Kidney (tissue), 13 donors: ENCODE measurements at regions not wholly inside any gene's neighbourhood (a gene's known extent, or its start where the extent isn't known, plus 50 kb on each side); places are given as distances from the start of the nearest gene placed in this dataset.

Source experiments
- DNase-seq, 5 donors: peaks; one replicate each; pipeline ENCODE4 v3.0.0-alpha.2; 2013 to 2020
- FAIRE-seq: peaks from 2 replicates; lab custom pipeline; 2012; peaks lifted over from hg19 to GRCh38; lab: Jason Lieb, UNC
- H3K27ac ChIP-seq, 2 donors: one replicate each; pipeline ENCODE4 v1.7.0; 2013; ENCODE audit warnings: low read depth in 2 of 2, low read length in 2 of 2, inconsistent platforms in 1 of 2
- H3K27me3 ChIP-seq: one replicate; pipeline ENCODE4 v1.7.1; 2013; ENCODE audit warnings: low read length, inconsistent platforms; ENCODE audit not compliant: control insufficient read depth, insufficient read depth
- H3K36me3 ChIP-seq, 3 donors: one replicate each; pipeline versions ENCODE4 v1.7.0 to v1.7.1; 2013; ENCODE audit warnings: low read length in 3 of 3, control low read depth in 1 of 3, inconsistent platforms in 1 of 3; ENCODE audit not compliant: insufficient read depth in 3 of 3, control insufficient read depth in 2 of 3
- H3K4me1 ChIP-seq, 3 donors: one replicate each; pipeline versions ENCODE4 v1.7.0 to v1.7.1; 2013; ENCODE audit warnings: low read length in 3 of 3, inconsistent platforms in 1 of 3, low read depth in 1 of 3; ENCODE audit not compliant: control insufficient read depth in 2 of 3, insufficient read depth in 2 of 3
- H3K4me3 ChIP-seq, 3 donors: one replicate each; pipeline versions ENCODE4 v1.7.0 to v1.8.1; 2013; ENCODE audit warnings: low read length in 3 of 3, control low read depth in 1 of 3, inconsistent platforms in 1 of 3
- H3K9ac ChIP-seq, 3 donors: one replicate each; pipeline versions ENCODE4 v1.7.0 to v1.7.1; 2013; ENCODE audit warnings: low read length in 3 of 3, control low read depth in 1 of 3, inconsistent platforms in 1 of 3
- H3K9me3 ChIP-seq, 3 donors: one replicate each; pipeline versions ENCODE4 v1.7.0 to v1.7.1; 2013; ENCODE audit warnings: low read length in 3 of 3, control low read depth in 1 of 3, inconsistent platforms in 1 of 3; ENCODE audit not compliant: control insufficient read depth in 2 of 3, insufficient read depth in 1 of 3
- intact Hi-C: fragments of 100-400 bp; cut with DNase I; formaldehyde crosslinking; loops from one replicate; pipeline ENCODE4 v1.11.1; 2022
- TF ChIP-seq, protein P1 (sequence below): IDR thresholded peaks from 3 replicates; pipeline ENCODE4 v1.5.1; 2012; ENCODE audit warnings: mild to moderate bottlenecking, moderate library complexity, borderline replicate concordance; ENCODE audit not compliant: insufficient read depth; ENCODE audit errors: extremely low read depth
- donor health status: control.
- donor health status: control.
- donor health status: control.
- donor health status: control.
- donor health status: control.
- donor health status: DM: yes; HTN: yes; CAD: no.
- donor health status: Normal renal cell carcinoma (clear cell type).

DNA sequence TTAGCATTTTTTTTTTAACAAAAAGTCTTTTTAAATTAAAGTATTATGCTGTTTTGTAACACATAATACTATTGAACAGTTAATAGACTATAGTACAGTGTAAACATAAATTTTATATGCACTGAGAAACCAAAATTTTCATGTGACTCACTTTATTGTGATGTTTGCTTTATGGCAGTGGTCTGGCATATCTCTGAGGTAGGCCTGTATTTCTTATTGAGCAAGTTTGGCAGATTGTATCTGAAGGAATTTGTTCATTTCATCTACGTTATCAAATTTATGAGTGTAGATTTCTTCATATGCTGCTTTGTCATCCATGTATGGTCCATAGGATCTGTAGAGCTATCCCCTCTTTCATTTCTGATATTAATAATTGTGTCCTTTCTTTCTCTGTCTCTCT lies 78.8 kb upstream of the PDE3A start:
- H3K4me3 ChIP-seq: no peak overlapping the region
- intact Hi-C loops: no loop called here
- H3K27me3 ChIP-seq: no peaks in the 10 kb centered on the region
- H3K36me3 ChIP-seq: no peaks in the 10 kb centered on the region
- peaks cover 0 to 6% (median 0%) of the 10 kb centered on the region in 3 donors for H3K9me3 ChIP-seq
- no peak overlapping the region for H3K9ac ChIP-seq
- no peak overlapping the region for H3K27ac ChIP-seq
- DNase-seq (no peak), FAIRE-seq (no peak)
- TF ChIP-seq, protein P1, sequence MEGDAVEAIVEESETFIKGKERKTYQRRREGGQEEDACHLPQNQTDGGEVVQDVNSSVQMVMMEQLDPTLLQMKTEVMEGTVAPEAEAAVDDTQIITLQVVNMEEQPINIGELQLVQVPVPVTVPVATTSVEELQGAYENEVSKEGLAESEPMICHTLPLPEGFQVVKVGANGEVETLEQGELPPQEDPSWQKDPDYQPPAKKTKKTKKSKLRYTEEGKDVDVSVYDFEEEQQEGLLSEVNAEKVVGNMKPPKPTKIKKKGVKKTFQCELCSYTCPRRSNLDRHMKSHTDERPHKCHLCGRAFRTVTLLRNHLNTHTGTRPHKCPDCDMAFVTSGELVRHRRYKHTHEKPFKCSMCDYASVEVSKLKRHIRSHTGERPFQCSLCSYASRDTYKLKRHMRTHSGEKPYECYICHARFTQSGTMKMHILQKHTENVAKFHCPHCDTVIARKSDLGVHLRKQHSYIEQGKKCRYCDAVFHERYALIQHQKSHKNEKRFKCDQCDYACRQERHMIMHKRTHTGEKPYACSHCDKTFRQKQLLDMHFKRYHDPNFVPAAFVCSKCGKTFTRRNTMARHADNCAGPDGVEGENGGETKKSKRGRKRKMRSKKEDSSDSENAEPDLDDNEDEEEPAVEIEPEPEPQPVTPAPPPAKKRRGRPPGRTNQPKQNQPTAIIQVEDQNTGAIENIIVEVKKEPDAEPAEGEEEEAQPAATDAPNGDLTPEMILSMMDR: no peak
- H3K4me1 ChIP-seq: no peaks in the 10 kb centered on the region

DNA sequence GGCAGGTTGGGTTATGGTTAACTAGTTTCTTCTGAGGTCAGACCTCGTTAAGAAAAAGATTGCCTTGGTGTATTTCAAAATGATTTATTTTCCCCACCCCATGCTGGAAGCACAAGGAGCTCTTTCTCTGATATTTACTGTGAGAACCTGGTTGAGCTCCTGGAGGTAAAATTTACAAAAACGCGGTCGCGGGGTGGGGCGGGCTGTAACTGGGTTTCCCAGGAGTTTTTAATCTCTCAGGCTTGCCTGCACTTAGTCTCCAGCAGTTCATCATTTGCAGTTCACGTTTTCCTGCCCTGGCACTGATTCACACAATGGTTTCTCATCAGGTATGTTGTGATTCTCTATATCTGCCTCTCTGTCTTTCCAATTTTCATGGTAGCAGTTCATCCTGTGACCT lies 67.9 kb upstream of the PDE3A start:
- FAIRE-seq: no peak

DNA sequence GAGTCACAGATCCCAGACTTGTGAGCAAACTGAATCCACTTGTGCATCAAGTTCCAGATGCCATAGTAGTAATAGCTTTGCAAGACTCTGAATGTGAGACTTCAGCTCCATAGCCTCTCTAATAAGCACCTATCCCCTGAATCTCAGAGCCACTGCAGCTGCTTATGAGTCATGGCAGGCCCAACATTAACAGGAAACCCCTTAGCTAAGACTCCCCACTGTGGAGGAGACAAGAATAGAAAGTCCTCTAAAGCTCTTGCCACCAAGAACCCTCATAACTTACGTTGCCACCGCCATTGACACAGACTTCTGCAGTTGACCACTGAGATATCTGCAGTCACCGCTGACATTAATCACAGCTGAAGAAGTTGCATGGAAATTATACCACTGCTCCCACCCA lies 62.9 kb upstream of the PDE3A start:
- no peak for FAIRE-seq
- intact Hi-C loops: no loop called here

More for the DNA sequence above, 67.9 kb upstream of the PDE3A start:
- no peaks in the 10 kb centered on the region for H3K36me3 ChIP-seq
- intact Hi-C loops: no loop called here
- no peak overlapping the region for H3K27ac ChIP-seq
- DNase-seq: no peak
- no peak overlapping the region for H3K9ac ChIP-seq
- no peaks in the 10 kb centered on the region for H3K4me1 ChIP-seq
- no peaks in the 10 kb centered on the region for H3K27me3 ChIP-seq
- no peak overlapping the region for H3K4me3 ChIP-seq
- peaks cover 0 to 10% (median 0%) of the 10 kb centered on the region in 3 donors for H3K9me3 ChIP-seq
- TF ChIP-seq, protein P1: no peak

More for the DNA sequence above, 62.9 kb upstream of the PDE3A start:
- Histone ChIP-seq H3K4me1 (no peaks in the 10 kb centered on the region), H3K27ac (no peak overlapping the region), H3K9ac (no peak overlapping the region), H3K4me3 (no peak overlapping the region), H3K36me3 (no peaks in the 10 kb centered on the region), H3K9me3 (peaks cover 0 to 8% (median 2%) of the 10 kb centered on the region in 3 donors), H3K27me3 (no peaks in the 10 kb centered on the region)
- DNase-seq: no peak
- TF ChIP-seq, protein P1: no peak
